Activated CD4-positive, alpha-beta memory T cell treated with anti-CD3 and anti-CD28 coated beads, Interleukin-2, amount 10 ng/mL, durations not matched to agents 7 days and 5 days (primary cell): ENCODE measurements at regions not wholly inside any gene's neighbourhood (a gene's known extent, or its start where the extent isn't known, plus 50 kb on each side); places are given as distances from the start of the nearest gene placed in this dataset.
A peak's percentile ranks its signal among the peaks of the same experiment; 100 is the strongest.

ENCODE experiments used
- CTCF ChIA-PET: fragments of 350-600 bp; sonication (Branson Sonifier 250); formaldehyde crosslinking; loops from one replicate; lab custom pipeline; 2021; ENCODE audit warnings: antibody characterized with exemption, inconsistent platforms; lab: Charles Lee
- POLR2A ChIA-PET: fragments of 350-600 bp; sonication (Branson Sonifier 250); formaldehyde crosslinking; loops from one replicate; lab custom pipeline; 2021; ENCODE audit warnings: antibody characterized with exemption; lab: Charles Lee
- DNase-seq: peaks from one replicate; pipeline ENCODE4 v3.0.0-alpha.2; 2020
- H3K27ac Mint-ChIP-seq: one replicate; pipeline ENCODE4 v1.8.0; 2021; ENCODE audit warnings: mild to moderate bottlenecking, mixed read lengths
- H3K27me3 Mint-ChIP-seq: one replicate; pipeline ENCODE4 v1.8.0; 2021; ENCODE audit warnings: mixed read lengths
- H3K36me3 Mint-ChIP-seq: one replicate; pipeline ENCODE4 v1.8.0; 2021; ENCODE audit warnings: low read depth, mixed read lengths
- H3K4me1 Mint-ChIP-seq: one replicate; pipeline ENCODE4 v1.8.0; 2021; ENCODE audit warnings: mixed read lengths
- H3K4me3 Mint-ChIP-seq: one replicate; pipeline ENCODE4 v1.8.0; 2021; ENCODE audit warnings: mild to moderate bottlenecking, mixed read lengths
- H3K9me3 Mint-ChIP-seq: one replicate; pipeline ENCODE4 v1.8.0; 2021; ENCODE audit warnings: mixed read lengths

DNA sequence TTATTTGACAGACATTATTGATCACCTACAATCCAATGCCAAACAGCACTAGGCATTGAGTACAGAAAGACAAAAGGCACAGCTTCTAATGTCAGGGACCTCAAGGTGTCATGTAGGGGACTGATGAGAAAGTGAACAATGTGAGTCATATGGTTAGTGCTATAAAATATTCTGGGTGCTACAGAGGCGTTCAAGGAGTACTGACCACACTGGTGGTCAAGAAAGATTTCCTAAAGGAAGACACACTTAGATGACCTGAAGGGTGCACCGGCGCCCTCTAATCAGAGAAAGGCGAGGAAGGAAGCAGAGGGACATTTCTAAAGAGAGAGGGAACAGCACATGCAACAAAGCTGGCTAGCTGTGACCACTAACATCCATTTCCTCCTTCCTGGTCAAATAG lies 64.9 kb upstream of the F3 start:
- Mint-ChIP-seq H3K4me3 (no peak overlapping the region), H3K36me3 (no peaks in the 10 kb centered on the region), H3K4me1 (peaks cover 23% of the 10 kb centered on the region), H3K27ac (no peak overlapping the region), H3K9me3 (no peaks in the 10 kb centered on the region), H3K27me3 (peaks cover 19% of the 10 kb centered on the region)
- CTCF ChIA-PET, result no interaction called here
- POLR2A ChIA-PET, result no interaction called here
- DNase-seq, result no peak

DNA sequence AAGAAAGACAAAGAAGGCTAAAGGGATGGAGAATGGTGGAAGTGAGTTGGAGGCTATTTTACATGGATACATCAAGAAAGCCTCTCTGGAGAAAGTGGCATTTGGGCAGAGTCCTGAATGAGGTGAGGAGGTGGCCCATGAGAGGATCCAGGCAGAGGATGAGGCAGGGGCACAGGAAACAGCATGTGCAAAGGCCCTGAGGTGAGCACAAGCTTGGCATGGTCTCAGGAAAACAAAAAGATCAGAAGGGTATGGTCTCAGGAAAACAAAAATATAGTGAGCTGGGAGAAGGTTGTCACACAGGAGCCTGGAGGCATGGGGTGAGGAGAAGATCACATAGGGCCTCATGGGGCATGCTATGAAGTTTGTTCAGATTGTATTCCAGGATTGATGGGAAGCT lies 62.1 kb upstream of the F3 start:
- POLR2A ChIA-PET, result interaction anchor here (0.9 kb wide), 1 partner anchor 185 kb away, joined by 3 read pairs; the partner anchor contains the start of gene ABCD3

DNA sequence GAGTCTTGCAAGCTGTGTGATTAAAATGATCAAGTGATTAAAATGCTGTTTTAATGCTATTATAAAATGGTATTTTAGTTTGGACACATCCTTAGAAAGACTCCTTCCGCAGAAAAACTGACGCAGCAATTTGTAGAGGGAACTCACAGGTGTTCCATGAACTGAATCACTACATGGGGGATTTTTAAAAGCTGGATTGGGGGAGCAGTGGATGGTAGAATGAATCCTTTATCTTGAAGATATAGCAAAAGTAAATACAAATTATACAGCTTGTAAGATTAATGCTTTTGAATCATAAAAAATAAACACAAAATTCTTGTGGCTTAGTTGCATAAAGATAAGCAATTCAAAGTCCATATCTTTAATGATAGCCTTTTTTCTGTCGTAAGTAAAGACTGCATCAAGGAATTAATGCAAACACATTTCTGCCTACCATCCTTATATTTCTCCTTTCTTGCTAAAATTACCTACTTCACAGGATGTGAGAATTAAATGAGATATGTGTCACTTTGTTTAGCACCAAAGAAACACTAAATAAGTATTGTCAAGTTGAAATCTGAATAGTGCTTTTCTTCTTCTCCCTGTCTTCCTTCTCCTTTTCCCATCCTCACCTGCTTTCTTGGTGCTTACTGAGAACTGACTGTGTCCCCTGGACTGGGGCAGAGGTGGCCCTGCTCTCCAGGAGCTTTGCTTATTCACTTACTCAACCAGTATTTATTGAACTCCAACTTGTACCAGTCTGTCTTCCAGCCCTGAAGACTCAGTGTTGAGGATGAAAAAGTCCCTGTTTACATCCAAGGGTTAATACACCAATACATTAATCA lies 61.5 kb upstream of the F3 start:
- ChIA-PET CTCF (no interaction called here), POLR2A (interaction anchor here (0.9 to 1.1 kb wide), 2 partner anchors 22 to 185 kb away, joined by 3 read pairs; partner anchors contain the start of gene ABCD3)
- peak overlapping the region; percentile 54 for H3K4me3 Mint-ChIP-seq
- peaks cover 32% of the 10 kb centered on the region for H3K27me3 Mint-ChIP-seq
- no peak for DNase-seq
- H3K4me1 Mint-ChIP-seq, result peaks cover 24% of the 10 kb centered on the region
- H3K9me3 Mint-ChIP-seq, result no peaks in the 10 kb centered on the region
- no peaks in the 10 kb centered on the region for H3K36me3 Mint-ChIP-seq
- H3K27ac Mint-ChIP-seq, result peak overlapping the region; percentile 10

More for the DNA sequence above, 62.1 kb upstream of the F3 start:
- Mint-ChIP-seq H3K4me1 (peaks cover 24% of the 10 kb centered on the region), H3K9me3 (no peaks in the 10 kb centered on the region), H3K27ac (no peak overlapping the region), H3K4me3 (no peak overlapping the region), H3K27me3 (peaks cover 31% of the 10 kb centered on the region), H3K36me3 (no peaks in the 10 kb centered on the region)
- CTCF ChIA-PET, result no interaction called here
- no peak for DNase-seq

DNA sequence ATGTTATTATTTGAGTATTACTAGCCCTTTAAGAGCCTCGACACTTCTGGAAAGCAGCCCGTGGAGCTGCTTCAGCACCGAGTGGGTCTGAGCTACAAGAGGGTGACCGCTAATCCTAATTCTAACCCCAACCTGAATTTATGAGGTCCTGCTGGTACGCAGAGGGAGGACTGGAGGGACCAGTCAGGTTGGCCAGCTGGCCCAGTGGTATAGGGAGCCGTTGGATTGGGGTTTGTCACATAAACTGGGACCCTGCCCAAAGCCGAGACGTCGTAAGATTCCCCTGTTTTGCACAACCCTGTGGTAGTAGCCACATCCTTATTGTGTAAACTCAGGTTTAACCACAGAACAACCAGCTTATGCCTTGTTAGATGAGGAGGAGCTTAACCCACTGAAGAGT lies 60.8 kb upstream of the F3 start:
- peak; percentile 56 for DNase-seq
- peak overlapping the region; percentile 48 for H3K27ac Mint-ChIP-seq

DNA sequence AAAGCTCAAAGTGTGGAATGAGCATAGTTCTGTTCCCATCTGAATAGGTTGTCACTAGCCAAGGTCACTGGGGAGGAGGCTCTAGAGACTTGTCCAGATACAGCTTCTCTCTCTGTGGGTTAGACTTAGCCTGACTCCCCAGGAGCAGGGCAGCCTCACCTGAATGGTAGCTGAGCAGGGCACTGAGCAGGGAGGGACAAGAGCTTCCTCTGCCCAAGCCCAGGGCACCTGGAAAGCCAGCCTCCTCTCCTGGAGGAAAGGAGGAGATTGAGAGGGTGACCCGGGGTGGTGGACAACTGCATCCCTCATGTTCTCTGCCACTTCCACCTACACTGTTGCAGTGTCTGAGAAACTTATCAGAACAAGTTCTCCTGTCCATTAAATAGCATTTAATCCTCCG lies 59.0 kb upstream of the F3 start:
- Mint-ChIP-seq H3K36me3 (no peaks in the 10 kb centered on the region), H3K27ac (no peak overlapping the region), H3K27me3 (peaks cover 37% of the 10 kb centered on the region), H3K4me3 (no peak overlapping the region), H3K4me1 (peaks cover 24% of the 10 kb centered on the region), H3K9me3 (no peaks in the 10 kb centered on the region)
- ChIA-PET CTCF (interaction anchor here (1.7 kb wide), 1 partner anchor 10 kb away, joined by 3 read pairs; no protein-coding TSS in a partner anchor), POLR2A (no interaction called here)
- DNase-seq, result no peak

More for the DNA sequence above, 60.8 kb upstream of the F3 start:
- ChIA-PET CTCF (no interaction called here), POLR2A (interaction anchor here (1.1 kb wide), 1 partner anchor 22 kb away, joined by 3 read pairs; no protein-coding TSS in a partner anchor)
- Mint-ChIP-seq H3K4me1 (peaks cover 24% of the 10 kb centered on the region), H3K4me3 (peak overlapping the region; percentile 54), H3K36me3 (no peaks in the 10 kb centered on the region), H3K9me3 (no peaks in the 10 kb centered on the region), H3K27me3 (peaks cover 34% of the 10 kb centered on the region)

DNA sequence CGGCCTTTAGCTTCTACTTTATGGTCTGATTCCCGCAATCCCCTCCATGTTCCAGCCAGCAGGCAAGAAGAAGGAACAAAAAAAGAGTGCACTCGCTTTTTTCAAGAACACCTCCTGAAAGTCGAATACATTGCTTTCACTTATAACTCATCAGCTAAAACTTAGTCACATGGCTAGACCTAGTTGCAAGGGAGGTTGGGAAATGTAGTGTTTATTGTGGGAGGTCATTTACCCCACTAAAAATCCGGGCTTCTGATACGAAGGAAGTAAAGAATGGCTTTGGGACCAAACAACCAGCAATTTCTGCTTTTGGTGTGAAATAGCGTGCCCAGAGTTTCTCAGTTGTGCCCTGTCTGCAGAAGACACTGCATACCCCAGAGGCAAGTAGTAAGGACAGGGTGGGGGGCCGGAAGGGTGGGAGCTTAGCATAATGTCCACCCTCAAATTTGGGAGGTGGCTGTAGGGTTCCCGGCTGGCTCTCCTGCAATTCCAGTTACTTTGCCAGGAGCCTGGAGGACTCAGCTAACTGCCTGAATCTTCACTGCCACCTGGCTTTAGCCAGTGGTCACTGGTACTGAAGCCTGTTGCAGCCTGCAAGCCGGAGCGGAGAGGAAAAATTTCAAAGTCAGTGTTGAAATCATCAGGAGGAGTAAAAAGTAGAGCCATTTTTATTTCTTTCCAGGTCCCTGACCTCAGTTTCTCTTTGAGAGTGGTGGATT lies 57.7 kb upstream of the F3 start:
- POLR2A ChIA-PET, result no interaction called here

DNA sequence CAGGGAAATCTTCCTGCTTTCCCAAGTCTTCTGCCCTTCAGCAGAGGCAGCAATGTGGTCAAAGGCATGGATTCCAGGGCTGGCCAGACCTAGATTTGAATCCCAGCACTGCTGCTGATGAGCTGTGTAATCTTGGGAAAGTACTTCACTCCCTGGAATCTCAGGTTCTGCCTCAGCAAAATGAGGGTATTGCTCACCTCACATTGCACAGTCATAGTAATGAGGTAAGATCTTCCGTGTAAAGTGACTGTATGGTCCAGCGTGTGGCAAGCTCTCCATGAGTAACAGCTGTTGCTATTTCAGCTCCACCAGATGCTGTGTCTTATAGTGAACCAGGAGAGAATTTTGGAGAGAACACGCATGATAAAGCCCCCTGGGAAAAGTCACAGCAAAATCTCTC lies 56.1 kb upstream of the F3 start:
- ChIA-PET CTCF (no interaction called here), POLR2A (no interaction called here)
- peaks cover 27% of the 10 kb centered on the region for H3K27me3 Mint-ChIP-seq
- H3K9me3 Mint-ChIP-seq, result no peaks in the 10 kb centered on the region
- peaks cover 14% of the 10 kb centered on the region for H3K4me1 Mint-ChIP-seq
- H3K36me3 Mint-ChIP-seq, result no peaks in the 10 kb centered on the region
- H3K4me3 Mint-ChIP-seq, result no peak overlapping the region
- DNase-seq, result no peak
- no peak overlapping the region for H3K27ac Mint-ChIP-seq

More for the DNA sequence above, 57.7 kb upstream of the F3 start:
- no peaks in the 10 kb centered on the region for H3K36me3 Mint-ChIP-seq
- no peaks in the 10 kb centered on the region for H3K9me3 Mint-ChIP-seq
- no peak overlapping the region for H3K27ac Mint-ChIP-seq
- peaks cover 24% of the 10 kb centered on the region for H3K4me1 Mint-ChIP-seq
- CTCF ChIA-PET, result interaction anchor here (1.7 kb wide), 1 partner anchor 9 kb away, joined by 3 read pairs; no protein-coding TSS in a partner anchor
- no peak for DNase-seq
- no peak overlapping the region for H3K4me3 Mint-ChIP-seq
- H3K27me3 Mint-ChIP-seq, result peaks cover 35% of the 10 kb centered on the region

DNA sequence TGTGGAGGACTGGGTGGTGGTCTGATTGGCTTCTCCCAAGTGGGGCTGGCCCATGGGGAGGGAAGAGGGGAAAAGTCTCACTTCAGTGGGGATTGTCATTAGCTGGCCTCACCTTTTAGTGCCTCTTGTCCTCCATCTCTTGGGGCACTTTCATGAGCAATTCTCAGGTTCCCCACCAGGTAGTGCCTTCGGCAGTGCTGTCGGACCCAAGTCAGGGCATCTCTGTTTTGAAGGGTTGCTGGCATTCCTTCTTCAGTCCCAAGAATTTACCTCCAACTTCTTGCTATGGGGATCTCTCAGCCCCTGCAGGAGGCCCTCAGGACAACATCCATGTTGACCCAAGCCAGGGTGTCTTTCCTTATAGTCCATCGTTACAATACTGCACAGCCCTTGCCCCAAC lies 54.7 kb upstream of the F3 start:
- H3K9me3 Mint-ChIP-seq, result no peaks in the 10 kb centered on the region
- DNase-seq, result no peak
- H3K36me3 Mint-ChIP-seq, result no peaks in the 10 kb centered on the region
- H3K27ac Mint-ChIP-seq, result no peak overlapping the region
- H3K27me3 Mint-ChIP-seq, result peaks cover 20% of the 10 kb centered on the region
- H3K4me1 Mint-ChIP-seq, result no peaks in the 10 kb centered on the region
- no peak overlapping the region for H3K4me3 Mint-ChIP-seq
- ChIA-PET POLR2A (no interaction called here), CTCF (no interaction called here)

DNA sequence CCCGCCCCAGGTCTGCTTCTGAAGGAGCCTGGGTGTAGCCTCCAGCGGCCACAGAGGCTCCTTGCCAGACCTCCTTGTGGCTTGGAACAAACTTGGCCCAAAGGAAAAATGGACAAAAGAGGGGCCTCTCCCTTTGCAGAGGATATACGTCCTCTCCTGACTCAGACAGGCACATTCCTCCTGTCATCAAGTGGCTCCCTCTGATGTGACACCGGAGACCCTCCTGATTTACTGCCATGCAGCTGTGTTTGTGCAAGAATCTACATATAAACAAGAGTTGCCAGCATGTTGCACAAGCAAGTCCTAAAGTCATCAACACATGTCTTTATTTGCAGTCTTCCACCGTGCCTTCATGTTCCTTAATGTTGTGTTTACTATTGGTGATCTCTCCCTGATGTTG lies 54.1 kb upstream of the F3 start:
- peaks cover 15% of the 10 kb centered on the region for H3K27me3 Mint-ChIP-seq
- no peak for DNase-seq
- H3K9me3 Mint-ChIP-seq, result no peaks in the 10 kb centered on the region
- H3K4me3 Mint-ChIP-seq, result no peak overlapping the region
- CTCF ChIA-PET, result interaction anchor here (0.5 kb wide), 1 partner anchor 10 kb away, joined by 3 read pairs; no protein-coding TSS in a partner anchor
- no peaks in the 10 kb centered on the region for H3K4me1 Mint-ChIP-seq
- H3K27ac Mint-ChIP-seq, result no peak overlapping the region
- POLR2A ChIA-PET, result no interaction called here
- H3K36me3 Mint-ChIP-seq, result no peaks in the 10 kb centered on the region

DNA sequence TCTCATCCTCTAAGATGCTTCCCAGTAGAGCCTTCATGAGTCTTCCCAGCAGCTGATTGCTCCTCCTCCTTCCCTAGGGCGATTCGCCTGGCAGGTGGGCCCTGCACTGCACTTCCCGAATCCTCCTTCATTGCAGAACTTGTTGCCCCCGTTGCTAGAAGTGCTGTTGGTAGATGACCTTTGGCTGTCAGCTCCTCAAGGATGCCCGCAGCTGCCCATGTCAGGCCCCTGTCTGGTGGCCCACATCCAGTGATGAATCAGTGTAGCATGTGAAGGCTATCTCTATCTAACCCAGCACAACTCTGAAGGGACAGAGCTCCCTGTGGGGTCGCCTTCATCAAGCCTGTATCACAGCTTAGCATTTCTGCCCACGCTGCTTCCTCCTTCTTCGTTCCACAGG lies 52.1 kb upstream of the F3 start:
- H3K27ac Mint-ChIP-seq, result no peak overlapping the region
- H3K4me3 Mint-ChIP-seq, result no peak overlapping the region
- H3K4me1 Mint-ChIP-seq, result no peaks in the 10 kb centered on the region
- no peak for DNase-seq
- H3K9me3 Mint-ChIP-seq, result no peaks in the 10 kb centered on the region
- POLR2A ChIA-PET, result no interaction called here
- H3K36me3 Mint-ChIP-seq, result no peaks in the 10 kb centered on the region
- CTCF ChIA-PET, result interaction anchor here (1.2 kb wide), 1 partner anchor 210 kb away, joined by 3 read pairs; no protein-coding TSS in a partner anchor
- H3K27me3 Mint-ChIP-seq, result peaks cover 7% of the 10 kb centered on the region

DNA sequence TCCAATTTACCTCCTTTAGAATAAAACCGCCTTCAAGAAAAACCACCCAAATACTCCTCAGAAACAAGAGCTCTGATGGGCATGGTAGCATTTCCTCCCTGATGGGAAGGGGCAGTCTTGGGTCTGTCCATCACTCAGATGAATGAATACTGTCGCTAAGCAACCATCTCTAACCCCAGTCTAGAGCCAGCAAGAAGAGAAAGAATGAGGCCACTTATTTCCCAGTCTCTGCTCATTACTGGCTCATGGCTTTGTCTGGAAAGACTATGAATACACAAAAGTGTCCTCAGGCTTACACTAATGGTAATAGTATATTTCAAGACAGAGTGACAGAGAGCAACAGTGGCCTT lies 51.0 kb upstream of the F3 start:
- peaks cover 4% of the 10 kb centered on the region for H3K27me3 Mint-ChIP-seq
- no peaks in the 10 kb centered on the region for H3K4me1 Mint-ChIP-seq
- CTCF ChIA-PET, result no interaction called here
- H3K9me3 Mint-ChIP-seq, result no peaks in the 10 kb centered on the region
- DNase-seq, result no peak
- H3K4me3 Mint-ChIP-seq, result no peak overlapping the region
- no peaks in the 10 kb centered on the region for H3K36me3 Mint-ChIP-seq
- POLR2A ChIA-PET, result no interaction called here
- no peak overlapping the region for H3K27ac Mint-ChIP-seq

DNA sequence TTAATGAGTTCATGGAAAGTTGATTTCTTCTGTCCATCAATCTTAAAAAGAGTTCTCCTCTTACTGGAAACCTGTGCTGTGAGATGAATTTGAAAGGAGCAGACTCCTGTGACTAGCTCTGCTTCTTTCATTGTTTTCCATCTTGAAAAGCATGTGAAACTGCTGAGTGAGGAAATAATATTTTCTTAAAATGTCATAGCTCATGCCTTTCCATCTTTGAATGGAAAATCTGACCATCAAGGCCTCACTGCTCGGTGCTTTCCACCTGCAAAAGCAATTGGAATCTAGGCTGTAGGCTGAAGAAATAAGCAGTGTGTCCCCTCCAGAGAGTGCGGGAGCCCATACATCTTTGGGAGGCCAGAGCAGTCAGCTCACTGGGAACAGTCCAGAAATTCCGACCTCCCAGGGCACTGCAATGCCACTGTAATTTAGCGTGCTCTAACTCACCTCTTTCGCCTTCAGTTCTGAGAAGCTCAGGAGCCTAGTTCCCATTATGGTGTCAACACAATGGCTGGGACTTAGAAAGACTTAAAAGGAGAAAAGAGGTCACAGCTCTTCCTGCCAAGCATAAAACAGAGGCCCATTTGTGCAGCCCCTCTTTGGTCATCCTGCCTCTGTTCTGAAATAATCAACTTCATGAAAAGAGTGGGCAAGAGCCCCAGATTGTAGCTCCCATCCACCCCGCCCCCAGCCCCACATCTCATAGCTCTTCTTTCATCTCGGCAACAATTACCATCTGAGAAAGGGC lies 50.4 kb upstream of the F3 start:
- ChIA-PET POLR2A (no interaction called here), CTCF (no interaction called here)
- no peak overlapping the region for H3K4me3 Mint-ChIP-seq
- H3K27ac Mint-ChIP-seq, result no peak overlapping the region
- DNase-seq, result no peak
- H3K36me3 Mint-ChIP-seq, result no peaks in the 10 kb centered on the region
- H3K27me3 Mint-ChIP-seq, result peaks cover 7% of the 10 kb centered on the region
- no peaks in the 10 kb centered on the region for H3K4me1 Mint-ChIP-seq
- H3K9me3 Mint-ChIP-seq, result no peaks in the 10 kb centered on the region
